ENCODE measurements at regions not wholly inside any gene's neighbourhood (a gene's known extent, or its start where the extent isn't known, plus 50 kb on each side); places are given as distances from the start of the nearest gene placed in this dataset.

- Histone ChIP-seq H4K20me1 (ENCODE audit: control insufficient read depth, insufficient read depth, insufficient read length) (no peaks in the 10 kb centered on the region), H3K4ac (ENCODE audit: low read depth, low read length) (no peak overlapping the region), H3K18ac (ENCODE audit: insufficient read length, low read depth, low read length) (no peak overlapping the region), H2BK5ac (ENCODE audit: insufficient read length, low read length) (no peak overlapping the region), H2BK12ac (ENCODE audit: insufficient read length, low read depth, low read length) (no peak overlapping the region), H2BK120ac (ENCODE audit: low read depth, low read length, poor library complexity, severe bottlenecking) (no peak overlapping the region), H3K27ac (ENCODE audit: insufficient read length, low read depth, low read length) (no peak overlapping the region), H3K23me2 (ENCODE audit: insufficient read length, low read depth, low read length, poor library complexity, severe bottlenecking) (no peaks in the 10 kb centered on the region), H3K27me3 (ENCODE audit: insufficient read depth, low read length) (no peaks in the 10 kb centered on the region), H4K5ac (ENCODE audit: insufficient read length, low read depth, low read length) (no peak overlapping the region), H3K79me2 (ENCODE audit: insufficient read depth, low read length) (no peaks in the 10 kb centered on the region), H3K4me2 (ENCODE audit: insufficient read depth, insufficient read length, low read length) (no peak overlapping the region), H3K56ac (ENCODE audit: insufficient read length, low read depth, low read length) (no peak overlapping the region), H3K14ac (ENCODE audit: insufficient read depth, low read length) (no peak overlapping the region), H2BK20ac (ENCODE audit: low read depth, low read length, poor library complexity, severe bottlenecking) (no peak overlapping the region), H3K4me1 (ENCODE audit: insufficient read depth, low read length) (no peaks in the 10 kb centered on the region), H2AK5ac (ENCODE audit: insufficient read length, low read length) (no peak overlapping the region), H3K79me1 (ENCODE audit: insufficient read depth, low read depth, low read length, poor library complexity, severe bottlenecking) (no peaks in the 10 kb centered on the region), H4K91ac (ENCODE audit: insufficient read length, low read depth, low read length) (no peak overlapping the region), H3T11ph (ENCODE audit: low read length) (no peak overlapping the region), H3K9ac (ENCODE audit: extremely low read depth, insufficient read length, low read length) (no peak overlapping the region), H2BK15ac (ENCODE audit: low read depth, low read length) (no peak overlapping the region), H2AFZ (ENCODE audit: low read length) (no peak overlapping the region), H4K8ac (replicated peaks; ENCODE audit: insufficient read length, low read depth, low read length) (no peak overlapping the region), H3K23ac (ENCODE audit: insufficient read length, low read depth, low read length) (no peak overlapping the region), H3K9me3 (ENCODE audit: control insufficient read depth, low read depth, low read length) (no peaks in the 10 kb centered on the region)
- no peaks in the 10 kb centered on the region for H3K27me3 Mint-ChIP-seq (ENCODE audit: low read depth)
- peaks cover under 1 to 23% of the 10 kb centered on the region in 2 experiments; a peak in 3 of 5 replicates for H3K9me3 Mint-ChIP-seq
- no peak overlapping the region for H3K4me3 Mint-ChIP-seq
- no peaks in the 10 kb centered on the region; a peak in 1 of 7 replicates for H3K36me3 Mint-ChIP-seq (ENCODE audit: insufficient read depth in 1 of 3, low read depth in 3 of 3)
- no peak for TF ChIP-seq CTCF (conservative IDR thresholded peaks at IDR 0.05)
- no peak overlapping the region for H3K27ac Mint-ChIP-seq
- no peak for DNase-seq
- H3K4me1 Mint-ChIP-seq, result no peaks in the 10 kb centered on the region
Measured at GRCh38 chr5:110203661-110204060, 513.9 kb downstream of the MAN2A1 start.

Data from H9 (cell line).